ENCODE measurements at regions not wholly inside any gene's neighbourhood (a gene's known extent, or its start where the extent isn't known, plus 50 kb on each side); places are given as distances from the start of the nearest gene placed in this dataset.
"Not testable (repeated sequence)": the region's sequence is repeated elsewhere in the genome, so short reads cannot be mapped to it uniquely, and the experiment has no call there.

- no peak for DNase-seq (ENCODE audit: low read depth)
Observed at GRCh38 chr2:57598551-57598950, 448.1 kb upstream of the VRK2 start.

- no peak for DNase-seq (ENCODE audit: low read depth)
Observed at GRCh38 chr2:57602733-57603132, 443.9 kb upstream of the VRK2 start.

DNA sequence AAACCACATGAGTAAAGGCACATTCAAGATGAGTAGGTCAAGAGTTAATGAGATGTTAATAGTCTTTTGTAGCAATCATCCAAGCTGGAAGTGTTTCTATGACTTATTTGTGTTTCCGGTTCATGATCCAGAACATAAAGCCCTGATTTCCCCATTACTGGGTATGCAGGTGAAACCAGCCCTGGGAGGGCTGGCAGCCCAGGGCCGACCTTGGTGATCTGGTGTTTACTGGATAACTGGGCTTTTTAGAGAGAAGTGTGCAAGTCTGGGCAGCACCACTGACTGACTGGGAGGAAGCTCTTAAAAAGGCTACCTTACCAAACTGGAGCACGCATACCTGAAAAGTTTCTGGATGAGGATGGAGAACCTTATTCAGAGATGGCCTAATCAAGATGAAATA lies 431.6 kb upstream of the VRK2 start:
- DNase-seq (ENCODE audit: low read depth), result no peak

GRCh38 chr2:57615855-57616556 lies 430.6 kb upstream of the VRK2 start:
- no peak for DNase-seq (ENCODE audit: low read depth)

DNA sequence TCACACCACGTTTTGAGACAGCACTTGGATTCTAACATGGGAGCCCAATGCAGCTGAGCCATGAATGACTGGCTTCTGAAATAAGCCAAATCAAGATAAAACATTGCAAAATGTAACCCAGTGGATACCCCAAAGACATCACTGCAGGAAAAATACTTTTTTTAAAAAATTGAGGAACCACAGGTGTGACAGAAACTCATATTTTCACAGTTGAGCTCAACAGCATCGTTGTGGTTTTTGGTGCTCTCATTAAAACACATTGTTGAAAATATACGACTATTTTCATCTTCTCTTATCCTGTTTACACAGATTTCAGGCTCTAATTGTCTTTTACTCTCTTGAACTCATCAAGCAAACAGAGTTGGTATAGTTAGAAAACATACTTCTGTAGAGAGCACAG lies 429.3 kb upstream of the VRK2 start:
- no peak for DNase-seq (ENCODE audit: low read depth)

DNA sequence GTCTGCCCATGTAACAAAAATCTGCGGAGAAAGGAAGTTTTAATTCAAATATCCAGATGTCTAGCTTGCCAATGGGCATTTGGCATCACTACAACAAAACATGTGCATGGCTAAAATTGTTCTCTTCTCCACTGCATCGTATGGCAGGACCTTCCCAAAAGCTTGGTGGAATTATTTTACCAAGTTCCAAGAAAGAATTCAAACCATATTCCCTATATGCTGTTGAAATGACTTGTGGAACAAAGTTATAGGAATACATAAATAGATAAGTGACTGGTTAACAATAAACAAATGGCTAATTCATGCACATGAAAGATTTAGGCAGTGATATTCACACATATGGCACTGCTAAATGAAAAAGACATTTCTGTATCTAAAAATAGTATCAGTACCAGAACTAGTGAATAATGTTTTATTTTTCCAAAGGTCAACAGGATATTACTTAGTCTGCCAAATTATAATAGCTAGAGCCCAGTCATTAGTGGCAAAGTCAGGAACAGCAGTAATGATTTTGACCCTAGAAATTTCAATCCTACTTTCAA lies 425.4 kb upstream of the VRK2 start:
- no peak for DNase-seq (ENCODE audit: low read depth)

DNA sequence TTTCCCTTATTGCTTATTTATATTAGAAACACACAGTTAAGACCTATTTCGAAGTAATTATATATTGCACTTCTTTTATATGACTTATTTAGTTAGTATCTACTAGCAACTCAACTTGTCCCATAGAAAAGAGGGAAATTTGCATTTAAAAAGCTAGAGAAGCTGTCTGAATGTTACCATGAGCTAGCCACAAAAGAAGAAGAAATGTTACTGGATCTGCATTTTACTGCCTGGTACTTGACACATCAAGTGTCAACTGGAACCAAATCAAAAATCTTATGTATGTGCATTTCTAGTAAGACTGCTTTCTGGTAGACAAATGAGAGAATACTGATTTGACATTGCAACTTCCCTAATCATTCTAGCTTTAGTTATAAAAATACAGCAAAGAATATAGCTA lies 424.6 kb upstream of the VRK2 start:
- no peak for DNase-seq (ENCODE audit: low read depth)

GRCh38 chr2:57656198-57656597 lies 390.4 kb upstream of the VRK2 start:
- no peak for DNase-seq (ENCODE audit: low read depth)

- no peak for DNase-seq (ENCODE audit: low read depth)
Observed at GRCh38 chr2:57669570-57669969, 377.0 kb upstream of the VRK2 start.

- no peak for DNase-seq (ENCODE audit: low read depth)
Observed at GRCh38 chr2:57674025-57674424, 372.6 kb upstream of the VRK2 start.

- DNase-seq (ENCODE audit: low read depth), result no peak
Observed at GRCh38 chr2:57674743-57675142, 371.9 kb upstream of the VRK2 start.

GRCh38 chr2:57677296-57677695 lies 369.3 kb upstream of the VRK2 start:
- DNase-seq (ENCODE audit: low read depth), result no peak

DNA sequence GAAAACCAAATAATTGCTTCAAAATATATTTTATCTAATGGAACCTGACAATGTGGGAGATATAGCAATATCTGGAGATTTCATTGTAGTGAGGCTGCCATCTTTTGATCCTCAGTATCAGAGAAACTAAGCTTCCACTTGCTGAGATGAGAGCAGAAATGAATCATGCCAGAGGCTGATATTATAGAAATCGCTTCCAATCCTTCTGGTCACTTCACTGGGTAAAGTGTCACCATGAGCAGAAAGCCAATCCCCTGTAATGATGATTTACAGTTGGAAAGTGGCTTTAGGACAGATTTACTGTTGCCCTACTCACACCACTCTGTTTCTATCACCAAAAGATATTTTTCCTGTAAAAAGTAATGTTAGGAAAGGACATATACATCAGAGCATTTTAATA lies 365.0 kb upstream of the VRK2 start:
- no peak for DNase-seq (ENCODE audit: low read depth)

GRCh38 chr2:57685032-57685431 lies 361.6 kb upstream of the VRK2 start:
- DNase-seq (ENCODE audit: low read depth), result no peak

DNA sequence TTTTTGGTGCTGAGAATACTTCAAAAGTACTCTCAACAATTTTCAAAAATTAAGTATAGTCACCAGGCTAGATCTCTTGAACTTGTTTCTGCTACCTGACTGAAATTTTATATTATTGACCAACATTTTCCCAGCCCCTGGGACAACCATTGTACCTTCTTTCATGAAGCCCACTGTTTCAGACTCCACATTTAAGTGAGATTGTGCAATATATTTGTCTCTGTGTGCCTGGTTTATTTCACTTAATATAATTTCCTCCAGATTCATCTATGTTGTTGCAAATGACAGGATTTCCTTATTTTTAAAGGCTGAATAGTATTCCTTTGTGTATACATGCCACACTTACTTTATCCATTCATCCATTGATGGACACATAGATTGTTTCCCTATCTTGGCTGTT lies 354.2 kb upstream of the VRK2 start:
- no peak for DNase-seq (ENCODE audit: low read depth)

DNA sequence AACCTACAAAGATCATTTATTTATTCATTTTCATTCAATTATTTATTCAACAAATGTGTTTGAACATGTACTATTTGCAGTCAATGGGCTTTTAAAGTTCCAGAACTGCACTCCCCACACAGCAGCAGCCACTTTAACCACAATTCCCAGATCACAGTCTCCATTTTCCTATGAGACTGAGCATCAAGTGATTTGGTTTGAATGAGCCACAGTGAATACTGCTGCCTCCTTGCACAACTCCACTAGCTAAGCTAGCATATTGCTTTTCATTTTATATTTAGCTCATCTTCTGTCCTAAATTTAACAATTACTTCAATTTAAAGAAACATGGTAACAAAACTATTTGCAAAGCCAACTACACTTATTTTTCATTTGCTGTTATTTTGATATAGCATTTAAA lies 353.4 kb upstream of the VRK2 start:
- no peak for DNase-seq (ENCODE audit: low read depth)

- no peak for DNase-seq (ENCODE audit: low read depth)
Observed at GRCh38 chr2:57693965-57694364, 352.6 kb upstream of the VRK2 start.

DNA sequence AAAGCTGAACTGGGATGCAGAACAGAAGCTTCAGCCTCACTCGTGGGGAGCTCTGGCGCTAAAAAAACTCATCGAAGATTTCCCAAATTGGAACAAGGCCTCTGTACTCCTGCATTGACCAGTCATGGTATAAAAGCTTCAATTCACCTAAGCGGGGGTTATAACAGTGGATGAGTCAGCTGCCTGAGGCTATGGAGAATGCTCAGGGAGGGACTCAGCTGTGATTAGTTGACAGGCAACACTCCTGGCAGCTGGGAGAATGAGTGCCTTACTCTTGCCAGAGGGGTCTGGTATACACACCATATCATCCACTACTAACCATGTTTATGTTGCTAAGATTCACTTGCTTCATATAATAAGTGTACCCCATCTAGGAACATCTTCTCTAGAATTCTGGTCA lies 350.6 kb upstream of the VRK2 start:
- no peak for DNase-seq (ENCODE audit: low read depth)

GRCh38 chr2:57698392-57698791 lies 348.2 kb upstream of the VRK2 start:
- no peak for DNase-seq (ENCODE audit: low read depth)

- DNase-seq (ENCODE audit: low read depth), result no peak
Observed at GRCh38 chr2:57698935-57699449, 347.6 kb upstream of the VRK2 start.

- DNase-seq (ENCODE audit: low read depth), result no peak
Observed at GRCh38 chr2:57701391-57701791, 345.2 kb upstream of the VRK2 start.

- no peak for DNase-seq (ENCODE audit: low read depth)
Observed at GRCh38 chr2:57703407-57703806, 343.2 kb upstream of the VRK2 start.

- DNase-seq (ENCODE audit: low read depth), result not testable (repeated sequence)
Observed at GRCh38 chr2:57707794-57708193, 338.8 kb upstream of the VRK2 start.

GRCh38 chr2:57711991-57712390 lies 334.6 kb upstream of the VRK2 start:
- DNase-seq (ENCODE audit: low read depth), result no peak

Measured in activated T-helper 1 cell treated with Interleukin-2 at 50 U/mL for 16 hours (primary cell).